NCI-H187 (cell line): ENCODE measurements at regions not wholly inside any gene's neighbourhood (a gene's known extent, or its start where the extent isn't known, plus 50 kb on each side); places are given as distances from the start of the nearest gene placed in this dataset.

Experiments
- DNase-seq, 2 experiments: peaks; one replicate each; lab custom pipeline; 2025; lab: John Stamatoyannopoulos, UW

DNA sequence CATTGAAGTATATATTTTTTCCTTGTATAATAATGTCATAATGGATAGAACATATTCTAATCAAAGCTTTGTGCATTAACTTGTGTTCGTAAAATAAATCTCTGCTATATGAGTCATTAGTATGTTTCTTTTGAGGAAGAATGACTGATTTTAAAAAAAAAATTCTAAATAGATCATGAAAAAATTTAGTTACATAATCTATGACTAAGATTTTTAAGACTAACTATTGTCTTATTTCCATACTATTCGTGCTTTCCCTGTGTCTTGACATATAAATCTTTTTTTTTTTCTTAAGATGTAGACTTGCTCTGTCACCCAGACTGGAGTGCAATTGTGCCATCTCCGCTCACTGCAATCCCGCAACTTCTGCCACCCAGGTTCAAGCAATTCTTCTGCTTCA, 226.1 kb downstream of the DSEL start:
- DNase-seq: no peak

DNA sequence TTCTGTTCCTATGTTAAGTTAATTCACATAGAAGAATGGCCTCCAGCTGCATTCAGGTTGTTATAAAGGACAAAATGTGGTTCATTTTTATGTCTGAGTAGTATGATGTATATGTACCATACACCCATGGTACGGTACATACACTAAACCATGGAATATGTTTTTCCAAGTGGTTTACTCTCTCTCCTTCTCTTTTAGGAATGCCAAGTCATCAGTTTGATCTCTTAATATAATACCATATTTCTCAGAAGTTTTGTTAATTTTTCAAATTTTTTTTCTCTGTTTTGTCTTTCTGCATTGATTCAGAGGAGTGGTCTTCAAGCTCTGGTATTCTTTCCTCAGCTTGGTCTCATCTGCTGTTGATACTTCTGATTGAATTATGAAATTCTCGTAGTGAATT, 230.9 kb downstream of the DSEL start:
- DNase-seq: no peak

GRCh38 chr18:67282796-67283195, 233.7 kb downstream of the DSEL start:
- no peak for DNase-seq

GRCh38 chr18:67281746-67282145, 234.8 kb downstream of the DSEL start:
- DNase-seq: no peak

DNA sequence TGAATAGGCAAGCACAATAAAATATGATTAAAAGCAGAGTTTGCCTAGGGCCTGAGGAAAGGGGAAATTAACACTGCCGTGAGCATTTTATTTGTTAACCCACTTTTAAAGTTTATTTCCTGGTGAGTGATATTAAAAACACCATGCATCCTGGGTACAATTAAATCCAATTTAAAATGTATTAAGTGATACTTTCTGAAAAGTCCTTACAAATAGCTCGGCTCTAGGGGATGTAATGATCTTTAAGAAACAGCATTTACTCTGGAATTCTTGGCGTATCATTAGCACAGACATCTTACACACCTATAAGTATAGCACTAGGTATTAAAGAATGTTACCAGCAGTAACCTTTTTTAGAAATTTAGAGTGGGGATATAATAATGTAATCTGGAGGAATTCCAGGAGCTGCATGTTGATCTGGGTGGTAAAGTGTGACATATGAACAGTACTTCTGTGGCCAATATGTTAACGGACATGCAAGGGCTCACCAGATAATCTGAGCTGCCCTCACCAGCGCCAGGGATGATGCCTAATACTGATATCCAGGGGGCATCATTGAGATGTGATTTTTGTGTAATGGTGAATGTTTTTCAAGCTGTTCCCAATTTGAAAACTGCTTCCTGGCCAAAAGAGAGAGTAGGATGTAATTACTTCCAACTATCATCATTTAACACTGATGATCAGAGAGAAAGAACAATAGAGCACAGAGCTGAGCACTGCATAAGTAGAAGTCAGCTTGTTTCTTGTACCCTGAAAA, 235.9 kb downstream of the DSEL start:
- DNase-seq: no peak

- no peak for DNase-seq
These were observed 236.5 kb downstream of the DSEL start for GRCh38 chr18:67279988-67280387.

- no peak for DNase-seq
These were observed 237.5 kb downstream of the DSEL start for GRCh38 chr18:67278984-67279383.

DNA sequence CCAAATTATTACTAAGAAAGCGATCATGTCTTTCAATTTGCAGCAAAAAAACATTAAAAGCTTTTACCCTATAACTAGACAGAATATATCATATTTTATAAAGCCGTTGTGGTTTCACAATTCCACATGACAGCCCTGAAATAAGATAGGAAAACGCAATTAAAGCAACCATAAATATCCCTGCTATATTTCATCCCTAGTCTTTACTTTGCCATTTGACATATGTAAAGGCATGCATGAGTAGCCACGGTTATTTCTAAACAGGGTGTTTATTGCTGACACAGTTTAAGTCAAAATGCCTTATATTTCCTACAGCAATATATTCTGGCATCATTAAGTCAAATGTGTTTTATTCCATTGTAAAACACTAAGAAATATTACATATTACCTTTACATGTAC, 239.9 kb downstream of the DSEL start:
- no peak for DNase-seq

- no peak for DNase-seq
These were observed 243.2 kb downstream of the DSEL start for GRCh38 chr18:67273288-67273687.

- no peak for DNase-seq
These were observed 247.3 kb downstream of the DSEL start for GRCh38 chr18:67269206-67269605.

DNA sequence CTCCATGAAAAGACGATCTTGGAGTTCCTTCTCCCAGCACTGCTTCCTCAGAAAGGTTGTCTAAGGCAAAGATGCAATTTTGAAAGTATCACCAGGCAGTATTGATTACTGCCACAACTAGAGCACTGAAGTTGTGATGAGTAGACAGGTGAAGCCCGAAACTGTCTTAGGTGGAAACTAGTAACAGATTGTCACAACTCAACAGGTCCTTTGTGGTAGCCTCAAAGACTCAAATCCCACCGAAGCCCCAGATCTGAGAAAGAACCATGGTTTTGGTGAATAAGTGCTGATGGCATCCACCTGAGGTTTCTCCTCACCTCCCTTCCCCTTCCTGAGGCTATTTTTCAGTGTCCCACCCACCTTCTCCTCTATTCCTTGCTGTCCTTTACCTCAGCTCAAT, 248.0 kb downstream of the DSEL start:
- DNase-seq: no peak

DNA sequence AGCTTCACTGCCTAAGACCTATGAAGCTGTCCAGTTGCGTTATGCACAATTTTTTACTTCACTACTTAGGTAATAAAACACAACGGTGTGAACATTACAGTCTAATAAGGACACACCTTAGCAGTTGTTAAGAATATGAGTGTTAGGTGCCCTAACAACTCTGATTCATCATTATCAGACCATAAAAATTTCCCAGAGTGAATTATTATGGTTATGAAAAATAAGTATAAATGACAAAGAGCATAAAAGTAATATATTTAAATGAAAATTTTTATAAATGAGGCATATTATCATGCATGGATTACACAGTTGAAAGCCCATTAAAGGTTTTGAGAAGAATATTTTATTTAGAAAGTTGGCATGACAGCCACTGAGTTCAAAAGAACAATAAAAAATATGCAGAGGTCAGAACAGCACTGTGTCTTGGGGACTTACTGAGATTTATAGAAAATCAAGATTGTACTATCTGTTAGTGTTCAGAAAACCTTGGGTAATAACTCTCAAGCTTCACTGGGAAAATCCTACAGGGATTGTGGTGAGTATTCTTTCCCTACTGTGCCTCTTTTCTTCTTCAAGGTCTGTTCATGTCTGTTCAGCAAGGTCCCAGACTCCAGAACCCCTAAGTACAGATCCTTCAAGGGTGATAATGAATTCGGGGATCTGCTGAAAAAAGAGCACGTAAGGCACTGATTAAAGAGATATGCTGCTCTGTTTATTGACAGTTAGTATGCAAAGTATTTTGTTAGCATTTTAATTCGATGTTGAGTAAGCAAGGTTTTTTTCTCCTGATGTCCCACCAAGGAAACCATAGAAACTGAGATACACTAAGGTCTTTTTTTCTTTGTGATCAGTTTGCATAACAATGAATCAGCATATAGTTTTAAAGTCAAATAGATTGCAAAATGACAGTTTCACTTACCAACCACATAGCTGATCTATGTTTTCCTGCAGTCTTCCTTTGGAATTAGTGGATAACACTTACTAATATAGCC, 250.0 kb downstream of the DSEL start:
- DNase-seq: no peak

GRCh38 chr18:67265464-67266245, 250.9 kb downstream of the DSEL start:
- no peak for DNase-seq

- no peak for DNase-seq
These were observed 254.5 kb downstream of the DSEL start for GRCh38 chr18:67261931-67262552.

- no peak for DNase-seq
These were observed 255.7 kb downstream of the DSEL start for GRCh38 chr18:67260841-67261240.

DNA sequence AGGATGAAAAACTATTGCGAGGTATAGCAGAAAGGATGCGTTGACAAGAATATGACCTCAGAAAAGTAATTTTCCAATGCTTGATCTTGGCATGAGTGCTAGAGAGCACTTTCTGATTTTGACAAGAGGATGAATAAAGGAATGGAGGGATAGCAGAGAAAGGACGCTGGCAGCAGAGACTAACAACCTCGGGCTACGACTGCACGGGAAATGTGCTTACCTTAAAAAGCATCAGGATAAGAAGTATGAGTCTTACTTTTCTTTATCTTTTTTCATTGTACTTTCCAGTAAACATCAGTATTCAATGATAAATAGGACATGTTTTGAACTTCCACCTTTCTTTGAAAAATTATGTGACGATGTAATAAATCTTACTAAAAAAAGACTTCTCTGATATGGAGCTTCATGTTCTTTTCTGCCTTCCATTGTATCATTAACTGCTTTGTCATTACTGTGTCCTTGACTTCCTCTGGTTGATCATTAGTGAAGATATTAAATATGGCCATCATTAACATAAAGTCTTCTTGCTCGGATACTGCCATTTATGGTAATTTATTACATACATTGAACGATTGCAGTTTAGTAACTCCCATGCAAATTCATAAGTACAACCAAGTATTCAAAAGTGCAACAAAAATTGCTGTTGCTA, 265.6 kb downstream of the DSEL start:
- no peak for DNase-seq

DNA sequence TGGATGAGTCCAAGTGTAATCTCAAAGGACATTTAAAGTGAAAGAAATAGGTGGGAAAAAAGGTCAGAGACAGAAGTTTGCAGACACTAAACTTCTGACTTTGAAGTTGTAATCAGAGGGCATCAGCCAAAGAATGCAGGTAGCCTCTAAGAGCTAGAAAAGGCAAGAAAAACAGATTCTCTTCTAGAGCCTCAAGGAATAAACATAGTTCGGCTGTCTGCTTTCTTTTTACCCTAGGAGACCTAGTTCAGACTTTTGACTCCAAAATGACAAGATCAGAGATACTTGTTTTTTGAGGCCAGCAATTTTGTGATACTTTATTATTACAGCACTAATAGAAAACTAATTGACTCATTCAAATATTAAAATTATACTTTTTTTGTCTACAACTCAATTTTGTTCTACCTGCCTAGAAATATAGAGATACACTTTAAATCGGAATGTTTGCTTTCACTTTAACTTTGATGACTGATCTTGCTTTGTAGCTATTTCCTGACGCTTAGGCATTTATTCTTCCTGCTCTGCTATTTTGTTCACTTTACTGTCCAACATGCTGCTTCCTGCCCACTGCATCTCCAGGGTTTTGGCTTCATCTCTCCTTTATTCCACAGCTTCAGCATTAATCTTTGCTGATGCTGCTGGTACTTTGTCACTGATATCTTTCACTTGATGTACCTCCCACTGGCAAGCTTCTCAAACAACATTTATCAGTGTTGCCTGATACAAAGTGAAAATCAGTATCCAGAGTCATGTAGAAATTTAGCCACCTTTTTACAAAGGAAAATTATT, 272.5 kb downstream of the DSEL start:
- no peak for DNase-seq

DNA sequence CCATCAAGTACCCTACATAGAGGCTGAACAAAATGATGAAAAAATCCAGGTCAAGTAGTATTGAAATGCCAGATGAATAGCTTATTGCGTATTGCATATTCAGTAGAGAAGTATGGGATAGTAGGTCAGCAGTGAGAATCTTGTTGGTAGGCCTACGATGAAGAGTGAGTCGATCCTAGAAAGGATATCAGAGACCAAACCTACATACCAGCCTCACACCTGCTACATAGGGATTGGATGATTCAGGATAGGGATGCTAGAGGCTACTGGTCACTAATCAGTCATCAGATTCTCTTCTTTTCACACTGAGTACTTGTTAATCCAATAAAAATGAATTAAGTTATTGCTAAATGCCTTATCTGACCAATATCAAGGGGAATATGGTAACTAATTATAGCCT, 274.5 kb downstream of the DSEL start:
- no peak for DNase-seq

GRCh38 chr18:67241299-67241698, 275.2 kb downstream of the DSEL start:
- DNase-seq: no peak

DNA sequence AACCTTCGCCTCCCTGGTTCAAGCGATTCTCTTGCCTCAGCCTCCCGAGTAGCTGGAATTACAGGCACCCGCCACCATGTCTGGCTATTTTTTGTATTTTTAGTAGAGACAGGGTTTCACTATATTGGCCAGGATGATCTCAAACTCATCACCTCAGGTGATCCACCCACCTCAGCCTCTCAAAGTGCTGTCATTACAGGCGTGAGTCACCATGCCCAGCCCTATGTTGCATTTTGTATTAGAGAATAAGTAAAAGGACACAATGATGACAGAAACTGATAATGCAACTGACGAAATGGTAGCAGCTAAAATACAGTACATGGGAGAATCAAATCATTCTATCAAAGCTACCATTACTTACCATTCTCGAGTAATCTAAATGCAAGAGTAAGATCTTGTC, 276.7 kb downstream of the DSEL start:
- no peak for DNase-seq

DNA sequence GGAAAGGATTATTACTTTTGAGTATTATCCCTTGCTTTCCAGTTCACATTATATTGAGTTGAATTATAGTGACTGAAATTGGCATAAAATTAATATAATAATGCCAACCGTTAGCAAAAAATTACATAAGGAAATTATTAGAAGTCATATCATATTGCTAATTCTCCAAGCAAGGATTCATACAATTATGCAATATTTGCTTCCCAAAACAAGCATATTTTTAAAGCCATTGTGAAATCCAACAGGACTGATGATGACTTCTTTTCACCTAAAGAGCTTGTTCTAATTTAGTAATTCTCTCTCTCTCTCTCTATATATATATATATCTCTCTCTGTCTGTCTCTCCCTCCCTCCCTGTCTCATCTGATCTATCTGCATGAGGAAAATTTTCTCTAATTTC, 283.5 kb downstream of the DSEL start:
- no peak for DNase-seq
